GM12865 (cell line): ENCODE measurements at regions not wholly inside any gene's neighbourhood (a gene's known extent, or its start where the extent isn't known, plus 50 kb on each side); places are given as distances from the start of the nearest gene placed in this dataset.

Source experiments
- DNase-seq: peaks from one replicate; pipeline ENCODE4 v3.0.0; 2010; ENCODE audit warnings: low read depth
- H3K4me3 ChIP-seq: 2 replicates; pipeline ENCODE4 v1.5.1; 2011; ENCODE audit warnings: mild to moderate bottlenecking, low read depth, low read length, control low read depth
- CTCF ChIP-seq: IDR thresholded peaks from 2 replicates; pipeline ENCODE4 v1.5.1; 2011; ENCODE audit warnings: low read length, control low read depth, low read depth, inconsistent platforms; ENCODE audit not compliant: insufficient read depth; ENCODE audit errors: missing control alignments

GRCh38 chr11:116510166-116510565 is 262.6 kb downstream of the BUD13 start:
- TF ChIP-seq CTCF = no peak
- no peak overlapping the region for H3K4me3 ChIP-seq
- DNase-seq = no peak

DNA sequence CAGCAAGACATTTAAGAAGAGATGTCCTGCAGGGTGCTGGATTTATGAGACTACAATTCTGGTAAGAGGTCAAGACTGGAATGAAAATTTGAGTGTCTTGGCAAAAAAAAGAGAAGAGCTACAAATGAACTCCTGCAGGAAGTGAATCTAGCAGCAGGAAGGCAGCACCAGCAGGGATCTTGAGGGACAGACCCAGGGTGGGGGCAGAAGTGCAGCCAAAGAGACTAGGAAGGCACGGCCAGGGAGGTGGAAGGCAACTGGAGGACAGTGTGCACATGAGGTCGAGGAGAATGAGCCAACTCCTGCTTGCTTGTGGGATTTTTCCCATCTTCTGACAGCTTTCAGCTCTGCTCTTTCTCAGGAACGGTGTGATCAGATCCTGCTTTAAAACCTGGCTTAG is 263.2 kb downstream of the BUD13 start:
- TF ChIP-seq CTCF = no peak
- no peak overlapping the region for H3K4me3 ChIP-seq
- no peak for DNase-seq

- TF ChIP-seq CTCF = no peak
- DNase-seq = no peak
- H3K4me3 ChIP-seq = no peak overlapping the region
Measured at GRCh38 chr11:116507849-116508695, 264.7 kb downstream of the BUD13 start.

DNA sequence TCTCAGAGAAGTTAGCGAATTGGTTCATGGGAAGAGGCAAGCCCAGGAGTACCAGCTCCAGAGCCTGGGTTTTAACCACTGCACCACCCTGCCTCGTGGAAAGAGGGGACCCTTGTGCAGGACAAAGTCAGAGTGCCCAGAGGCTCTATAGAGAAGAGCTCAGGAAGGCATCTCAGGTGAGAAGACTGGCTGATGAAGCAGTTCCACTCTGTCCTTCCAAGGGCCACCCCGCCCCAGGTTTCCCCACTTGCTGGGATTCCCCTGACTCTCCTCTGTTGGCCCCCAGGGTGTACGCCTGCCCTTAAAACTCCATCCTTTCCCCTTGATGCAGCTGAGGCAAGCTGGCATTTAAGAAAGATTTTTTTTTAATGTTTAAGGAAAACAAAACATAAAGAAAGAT is 265.8 kb downstream of the BUD13 start:
- TF ChIP-seq CTCF = no peak
- DNase-seq = no peak
- no peak overlapping the region for H3K4me3 ChIP-seq

- DNase-seq = no peak
- no peak overlapping the region for H3K4me3 ChIP-seq
- no peak for TF ChIP-seq CTCF
Measured at GRCh38 chr11:116506263-116506825, 266.4 kb downstream of the BUD13 start.

- no peak for DNase-seq
- no peak overlapping the region for H3K4me3 ChIP-seq
- TF ChIP-seq CTCF = no peak
Measured at GRCh38 chr11:116505298-116506262, 267.2 kb downstream of the BUD13 start.
